ENCODE measurements at regions not wholly inside any gene's neighbourhood (a gene's known extent, or its start where the extent isn't known, plus 50 kb on each side); places are given as distances from the start of the nearest gene placed in this dataset.

- Histone ChIP-seq H3K4me1 (ENCODE audit: control insufficient read depth, insufficient read depth, low read length, poor library complexity, severe bottlenecking) (no peaks in the 10 kb centered on the region), H3K4me3 (ENCODE audit: extremely low read depth, insufficient read depth, low read length, poor library complexity, severe bottlenecking) (no peak overlapping the region), H3K27ac (ENCODE audit: low read depth, low read length, severe bottlenecking) (no peak overlapping the region), H3K9me3 (ENCODE audit: control insufficient read depth, low read length) (no peaks in the 10 kb centered on the region), H3K36me3 (ENCODE audit: control insufficient read depth, insufficient read depth, low read length) (no peaks in the 10 kb centered on the region)
- WGBS, 2 experiments (ENCODE audit: insufficient coverage in 2 of 2) = 92 to 100% methylated on average over 1 to 2 of the region's 4 CpGs
These were observed 254.9 kb upstream of the HS6ST1 start for GRCh38 chr2:128573531-128573930.

DNA sequence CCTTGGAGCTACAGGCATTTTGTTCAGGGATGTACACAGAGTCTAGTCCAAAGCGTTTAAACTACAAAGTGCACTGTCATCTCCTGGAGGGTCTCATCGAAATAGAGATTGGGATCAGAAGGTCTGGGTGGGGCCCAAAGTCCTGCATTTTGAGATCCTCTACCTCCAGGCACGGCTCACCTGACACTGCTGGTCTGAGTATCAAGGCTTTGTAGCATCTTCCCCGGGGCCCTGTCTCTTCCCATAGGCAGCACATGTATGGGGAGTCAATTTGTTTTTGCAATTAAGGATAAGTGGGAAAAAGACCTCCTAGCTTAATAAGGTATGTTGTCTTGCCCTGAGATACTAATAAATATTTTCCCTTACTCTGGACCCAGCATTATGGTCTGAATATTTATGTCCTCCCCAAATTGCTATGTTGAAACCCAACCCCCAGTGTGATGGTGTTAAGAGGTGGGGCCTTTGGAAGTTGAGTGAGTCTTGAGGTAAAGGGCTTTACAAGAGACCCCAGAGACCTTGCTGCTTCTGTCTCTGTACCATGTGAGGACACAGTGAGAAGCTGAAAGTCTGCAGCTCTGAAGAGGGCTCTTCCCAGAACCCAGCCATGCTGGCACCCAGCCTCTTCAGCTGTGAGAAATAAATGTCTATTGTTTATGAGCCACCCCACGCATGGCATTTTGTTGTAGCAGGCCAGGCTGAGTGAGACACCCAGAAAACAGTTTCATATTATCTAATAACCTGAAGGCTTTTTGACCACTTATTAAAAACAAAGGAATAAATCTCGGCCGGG lies 258.7 kb upstream of the HS6ST1 start:
- H3K9me3 ChIP-seq (ENCODE audit: control insufficient read depth, low read length) = no peaks in the 10 kb centered on the region
- no peaks in the 10 kb centered on the region for H3K4me1 ChIP-seq (ENCODE audit: control insufficient read depth, insufficient read depth, low read length, poor library complexity, severe bottlenecking)
- no peaks in the 10 kb centered on the region for H3K36me3 ChIP-seq (ENCODE audit: control insufficient read depth, insufficient read depth, low read length)
- no peak overlapping the region for H3K4me3 ChIP-seq (ENCODE audit: extremely low read depth, insufficient read depth, low read length, poor library complexity, severe bottlenecking)
- no peak overlapping the region for H3K27ac ChIP-seq (ENCODE audit: low read depth, low read length, severe bottlenecking)
- 73 to 87% methylated on average over 2 to 5 of the region's 7 CpGs for WGBS, 2 experiments (ENCODE audit: insufficient coverage in 2 of 2)

- no peak overlapping the region for H3K4me3 ChIP-seq (ENCODE audit: extremely low read depth, insufficient read depth, low read length, poor library complexity, severe bottlenecking)
- no peaks in the 10 kb centered on the region for H3K9me3 ChIP-seq (ENCODE audit: control insufficient read depth, low read length)
- H3K4me1 ChIP-seq (ENCODE audit: control insufficient read depth, insufficient read depth, low read length, poor library complexity, severe bottlenecking) = no peaks in the 10 kb centered on the region
- 87 to 89% methylated on average over 5 of the region's 10 CpGs for WGBS, 2 experiments (ENCODE audit: insufficient coverage in 2 of 2)
- no peaks in the 10 kb centered on the region for H3K36me3 ChIP-seq (ENCODE audit: control insufficient read depth, insufficient read depth, low read length)
- no peak overlapping the region for H3K27ac ChIP-seq (ENCODE audit: low read depth, low read length, severe bottlenecking)
These were observed 260.0 kb upstream of the HS6ST1 start for GRCh38 chr2:128578406-128579390.

GRCh38 chr2:128579825-128580224 lies 261.2 kb upstream of the HS6ST1 start:
- Histone ChIP-seq H3K27ac (ENCODE audit: low read depth, low read length, severe bottlenecking) (no peak overlapping the region), H3K4me3 (ENCODE audit: extremely low read depth, insufficient read depth, low read length, poor library complexity, severe bottlenecking) (no peak overlapping the region), H3K36me3 (ENCODE audit: control insufficient read depth, insufficient read depth, low read length) (no peaks in the 10 kb centered on the region), H3K9me3 (ENCODE audit: control insufficient read depth, low read length) (no peaks in the 10 kb centered on the region), H3K4me1 (ENCODE audit: control insufficient read depth, insufficient read depth, low read length, poor library complexity, severe bottlenecking) (no peaks in the 10 kb centered on the region)
- 79 to 92% methylated on average over 2 to 3 of the region's 5 CpGs for WGBS, 2 experiments (ENCODE audit: insufficient coverage in 2 of 2)

- H3K27ac ChIP-seq (ENCODE audit: low read depth, low read length, severe bottlenecking) = no peak overlapping the region
- 92 to 100% methylated on average over 5 to 6 of the region's 6 CpGs for WGBS, 2 experiments (ENCODE audit: insufficient coverage in 2 of 2)
- no peaks in the 10 kb centered on the region for H3K4me1 ChIP-seq (ENCODE audit: control insufficient read depth, insufficient read depth, low read length, poor library complexity, severe bottlenecking)
- H3K9me3 ChIP-seq (ENCODE audit: control insufficient read depth, low read length) = no peaks in the 10 kb centered on the region
- H3K36me3 ChIP-seq (ENCODE audit: control insufficient read depth, insufficient read depth, low read length) = no peaks in the 10 kb centered on the region
- H3K4me3 ChIP-seq (ENCODE audit: extremely low read depth, insufficient read depth, low read length, poor library complexity, severe bottlenecking) = no peak overlapping the region
These were observed 262.6 kb upstream of the HS6ST1 start for GRCh38 chr2:128580988-128581848.

GRCh38 chr2:128581849-128582244 lies 263.2 kb upstream of the HS6ST1 start:
- no peak overlapping the region for H3K27ac ChIP-seq (ENCODE audit: low read depth, low read length, severe bottlenecking)
- H3K36me3 ChIP-seq (ENCODE audit: control insufficient read depth, insufficient read depth, low read length) = no peaks in the 10 kb centered on the region
- H3K9me3 ChIP-seq (ENCODE audit: control insufficient read depth, low read length) = no peaks in the 10 kb centered on the region
- WGBS, 2 experiments (ENCODE audit: insufficient coverage in 2 of 2) = 100% methylated on average over 1 of the region's 2 CpGs
- no peaks in the 10 kb centered on the region for H3K4me1 ChIP-seq (ENCODE audit: control insufficient read depth, insufficient read depth, low read length, poor library complexity, severe bottlenecking)
- no peak overlapping the region for H3K4me3 ChIP-seq (ENCODE audit: extremely low read depth, insufficient read depth, low read length, poor library complexity, severe bottlenecking)

DNA sequence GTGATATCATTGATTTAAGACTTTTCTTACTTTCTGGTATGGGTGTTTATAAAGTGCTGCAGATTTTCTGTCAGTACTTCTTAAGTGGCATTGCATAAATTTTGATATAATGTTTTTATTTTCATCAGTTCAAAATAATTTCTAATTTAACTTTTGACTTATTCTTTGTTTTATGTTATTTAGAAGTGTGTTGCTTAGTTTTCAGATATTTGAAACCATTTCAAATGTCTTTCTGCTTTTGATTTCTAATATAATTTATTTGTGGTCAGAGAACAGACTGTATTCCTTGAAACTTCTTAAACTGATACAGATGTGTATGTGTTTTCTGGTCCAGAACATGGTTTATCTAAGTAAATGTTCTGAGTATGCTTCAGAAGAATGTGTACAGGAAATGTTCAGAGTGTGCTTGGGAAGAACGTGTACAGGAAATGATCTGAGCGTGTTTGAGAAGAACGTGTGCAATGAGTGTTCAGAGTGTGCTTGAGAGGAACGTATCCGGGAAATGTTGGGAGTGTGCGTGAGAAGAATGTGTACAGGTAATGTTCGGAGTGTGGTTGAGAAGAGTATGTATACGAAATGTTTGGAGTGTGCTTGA lies 265.7 kb upstream of the HS6ST1 start:
- no peaks in the 10 kb centered on the region for H3K9me3 ChIP-seq (ENCODE audit: control insufficient read depth, low read length)
- WGBS, 2 experiments (ENCODE audit: insufficient coverage in 2 of 2) = 89 to 93% methylated on average over 7 to 8 of the region's 8 CpGs
- no peaks in the 10 kb centered on the region for H3K36me3 ChIP-seq (ENCODE audit: control insufficient read depth, insufficient read depth, low read length)
- H3K27ac ChIP-seq (ENCODE audit: low read depth, low read length, severe bottlenecking) = no peak overlapping the region
- H3K4me1 ChIP-seq (ENCODE audit: control insufficient read depth, insufficient read depth, low read length, poor library complexity, severe bottlenecking) = no peaks in the 10 kb centered on the region
- H3K4me3 ChIP-seq (ENCODE audit: extremely low read depth, insufficient read depth, low read length, poor library complexity, severe bottlenecking) = no peak overlapping the region

DNA sequence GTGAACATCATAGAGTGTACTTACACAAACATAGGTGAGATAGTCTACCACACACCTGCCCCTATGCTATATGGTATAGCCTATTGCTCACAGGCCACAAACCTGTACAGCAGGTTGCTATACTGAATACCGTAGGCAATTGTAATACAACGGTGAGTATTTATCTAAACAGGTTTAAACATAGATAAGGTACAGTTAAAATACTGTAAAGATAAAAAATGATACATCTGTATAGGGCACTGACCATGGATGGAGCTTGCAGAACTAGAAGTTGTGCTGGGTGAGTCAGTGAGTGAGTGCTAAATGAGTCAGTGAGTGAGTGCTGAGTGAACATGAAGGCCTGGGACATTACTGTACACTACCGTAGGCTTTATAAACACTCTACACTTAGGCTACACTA lies 267.0 kb upstream of the HS6ST1 start:
- Histone ChIP-seq H3K4me3 (ENCODE audit: extremely low read depth, insufficient read depth, low read length, poor library complexity, severe bottlenecking) (no peak overlapping the region), H3K27ac (ENCODE audit: low read depth, low read length, severe bottlenecking) (no peak overlapping the region), H3K9me3 (ENCODE audit: control insufficient read depth, low read length) (no peaks in the 10 kb centered on the region), H3K36me3 (ENCODE audit: control insufficient read depth, insufficient read depth, low read length) (no peaks in the 10 kb centered on the region), H3K4me1 (ENCODE audit: control insufficient read depth, insufficient read depth, low read length, poor library complexity, severe bottlenecking) (no peaks in the 10 kb centered on the region)
- WGBS, 2 experiments (ENCODE audit: insufficient coverage in 2 of 2) = 100% methylated on average over 1 of the region's 3 CpGs; no CpG with 5 or more reads in 1 of the 2 experiments

DNA sequence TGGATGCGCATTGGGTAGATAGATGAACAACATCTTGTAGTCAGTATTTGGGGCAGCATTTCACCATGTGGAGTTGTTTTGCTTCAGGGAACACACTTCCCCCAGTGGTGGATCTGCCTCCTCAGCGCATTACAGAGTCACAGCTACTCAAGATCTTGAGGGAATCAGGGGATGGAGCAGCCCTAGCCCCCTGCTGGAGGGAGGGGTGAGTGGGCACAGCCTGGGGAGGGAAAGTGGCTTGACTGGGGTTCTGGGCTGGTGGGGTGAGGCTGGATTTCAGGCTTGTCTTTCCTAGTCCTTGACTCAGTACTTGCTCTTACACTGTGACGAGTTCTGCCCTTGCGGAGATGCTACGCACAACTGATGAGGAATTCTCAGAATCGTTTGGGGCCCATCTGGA lies 271.0 kb upstream of the HS6ST1 start:
- no peak overlapping the region for H3K4me3 ChIP-seq (ENCODE audit: extremely low read depth, insufficient read depth, low read length, poor library complexity, severe bottlenecking)

More for the DNA sequence above, 271.0 kb upstream of the HS6ST1 start:
- Histone ChIP-seq H3K27ac (ENCODE audit: low read depth, low read length, severe bottlenecking) (no peak overlapping the region), H3K36me3 (ENCODE audit: control insufficient read depth, insufficient read depth, low read length) (no peaks in the 10 kb centered on the region), H3K4me1 (ENCODE audit: control insufficient read depth, insufficient read depth, low read length, poor library complexity, severe bottlenecking) (no peaks in the 10 kb centered on the region), H3K9me3 (ENCODE audit: control insufficient read depth, low read length) (no peaks in the 10 kb centered on the region)
- 87 to 94% methylated on average over 4 of the region's 6 CpGs for WGBS, 2 experiments (ENCODE audit: insufficient coverage in 2 of 2)
